ENCODE measurements at regions not wholly inside any gene's neighbourhood (a gene's known extent, or its start where the extent isn't known, plus 50 kb on each side); places are given as distances from the start of the nearest gene placed in this dataset.

GRCh38 chr5:136924490-136924889 is 559.1 kb upstream of the TRPC7 start:
- ATAC-seq (ENCODE audit: low read depth) (no peak), DNase-seq (ENCODE audit: low spot score in 2 of 2) (no peak)
- no peaks in the 10 kb centered on the region for H3K36me3 Mint-ChIP-seq
- no peaks in the 10 kb centered on the region for H3K27me3 Mint-ChIP-seq
- H3K9me3 Mint-ChIP-seq: peaks cover 9% of the 10 kb centered on the region
- H3K4me3 Mint-ChIP-seq: no peak overlapping the region
- no peaks in the 10 kb centered on the region for H3K4me1 Mint-ChIP-seq
- H3K27ac Mint-ChIP-seq: no peak overlapping the region

DNA sequence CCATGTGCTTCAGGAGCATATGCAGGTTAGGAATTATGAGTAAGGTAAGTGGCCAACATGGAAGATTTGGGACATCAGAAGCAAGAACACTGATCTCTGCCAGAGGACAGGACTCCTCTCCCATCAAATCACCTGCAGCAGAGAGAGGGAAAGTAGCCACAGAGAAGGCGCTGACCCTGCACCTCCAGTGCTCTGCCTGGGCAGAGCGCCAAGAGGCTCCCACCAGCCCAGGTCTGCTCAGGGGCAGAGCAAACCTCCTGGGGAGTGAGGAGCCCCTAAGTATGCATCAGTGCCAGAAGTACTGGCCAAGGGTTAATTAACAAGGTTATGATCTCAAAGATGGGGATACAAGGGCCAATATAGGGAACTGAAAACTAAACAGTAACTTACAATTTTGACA is 545.3 kb upstream of the TRPC7 start:
- Mint-ChIP-seq H3K36me3 (no peaks in the 10 kb centered on the region), H3K27me3 (peaks cover 2% of the 10 kb centered on the region), H3K9me3 (peaks cover 1% of the 10 kb centered on the region), H3K4me1 (no peaks in the 10 kb centered on the region), H3K4me3 (no peak overlapping the region), H3K27ac (no peak overlapping the region)
- no peak for ATAC-seq (ENCODE audit: low read depth)
- DNase-seq (ENCODE audit: low spot score in 2 of 2): no peak

- ATAC-seq (ENCODE audit: low read depth) (no peak), DNase-seq (ENCODE audit: low spot score in 2 of 2) (no peak)
- H3K36me3 Mint-ChIP-seq: no peaks in the 10 kb centered on the region
- H3K4me3 Mint-ChIP-seq: no peak overlapping the region
- peaks cover 2% of the 10 kb centered on the region for H3K27me3 Mint-ChIP-seq
- peaks cover 4% of the 10 kb centered on the region for H3K9me3 Mint-ChIP-seq
- H3K27ac Mint-ChIP-seq: no peak overlapping the region
- H3K4me1 Mint-ChIP-seq: no peaks in the 10 kb centered on the region
Observed at GRCh38 chr5:136909906-136910305, 544.6 kb upstream of the TRPC7 start.

DNA sequence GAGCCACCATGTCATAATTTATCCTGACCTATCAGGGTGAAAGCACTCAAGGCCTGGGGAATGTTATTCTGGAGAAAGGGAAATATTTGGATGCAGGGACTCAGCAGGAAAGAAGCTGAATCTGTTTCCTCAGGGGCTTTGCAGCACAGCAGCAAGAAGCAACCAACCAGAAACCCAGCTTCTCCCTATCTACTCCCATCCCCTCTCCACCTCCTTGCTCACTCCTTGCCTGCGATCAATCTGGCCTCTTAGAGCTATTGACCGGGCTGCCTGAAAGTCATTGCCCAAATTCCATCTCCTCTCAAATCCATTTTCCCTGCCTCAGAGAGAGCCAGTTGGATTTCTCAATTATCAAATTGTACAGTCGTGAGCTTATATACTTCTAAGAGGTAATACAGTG is 542.0 kb upstream of the TRPC7 start:
- Mint-ChIP-seq H3K27ac (no peak overlapping the region), H3K27me3 (peaks cover 2% of the 10 kb centered on the region), H3K4me1 (no peaks in the 10 kb centered on the region), H3K36me3 (no peaks in the 10 kb centered on the region), H3K4me3 (no peak overlapping the region), H3K9me3 (peaks cover 4% of the 10 kb centered on the region)
- ATAC-seq (ENCODE audit: low read depth) (no peak), DNase-seq (ENCODE audit: low spot score in 2 of 2) (no peak)

DNA sequence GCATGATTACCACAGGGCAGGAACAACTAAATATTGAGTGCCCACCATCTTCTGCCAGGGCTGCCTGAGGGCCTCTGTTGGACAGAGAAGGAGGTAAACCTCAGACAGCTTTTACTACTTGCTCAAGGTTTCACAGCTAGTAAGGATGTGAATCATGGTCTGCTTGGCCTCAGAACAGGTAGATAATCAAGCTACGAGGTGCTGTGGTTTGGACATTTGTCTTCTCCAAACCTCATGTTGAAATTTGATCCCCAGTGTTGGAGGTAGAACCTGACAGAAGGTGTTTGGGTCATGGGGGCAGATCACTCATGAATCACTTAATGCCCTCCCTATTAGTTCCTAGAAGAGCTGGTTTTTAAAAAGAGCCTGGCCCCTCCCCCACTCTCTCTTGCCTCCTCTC is 541.2 kb upstream of the TRPC7 start:
- Mint-ChIP-seq H3K4me1 (no peaks in the 10 kb centered on the region), H3K9me3 (peaks cover 6% of the 10 kb centered on the region), H3K4me3 (no peak overlapping the region), H3K36me3 (no peaks in the 10 kb centered on the region), H3K27ac (no peak overlapping the region), H3K27me3 (peaks cover 2% of the 10 kb centered on the region)
- ATAC-seq (ENCODE audit: low read depth): no peak
- DNase-seq (ENCODE audit: low spot score in 2 of 2): no peak

DNA sequence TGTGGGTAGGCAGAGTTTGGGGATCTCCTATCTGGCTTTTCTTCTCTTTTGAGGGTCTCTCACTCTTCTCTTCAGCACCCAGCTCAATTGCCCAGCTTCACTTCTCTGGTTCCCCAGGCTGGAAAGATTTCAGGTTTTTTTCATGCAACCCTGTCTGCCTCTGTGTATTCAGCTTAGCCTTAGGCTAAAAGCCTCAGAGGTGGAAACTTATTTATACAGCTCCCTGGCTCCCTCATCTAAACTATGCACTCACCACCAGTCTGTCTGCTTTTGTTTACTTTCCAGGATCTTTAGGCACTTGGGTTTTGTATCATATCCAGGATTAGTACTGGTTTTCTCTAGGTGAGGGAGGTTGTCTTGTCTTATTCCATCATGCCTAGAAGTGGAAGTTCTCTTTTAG is 540.2 kb upstream of the TRPC7 start:
- Mint-ChIP-seq H3K27ac (no peak overlapping the region), H3K9me3 (peaks cover 11% of the 10 kb centered on the region), H3K27me3 (peaks cover 2% of the 10 kb centered on the region), H3K4me1 (no peaks in the 10 kb centered on the region), H3K36me3 (no peaks in the 10 kb centered on the region), H3K4me3 (no peak overlapping the region)
- ATAC-seq (ENCODE audit: low read depth): no peak
- DNase-seq (ENCODE audit: low spot score in 2 of 2): no peak

DNA sequence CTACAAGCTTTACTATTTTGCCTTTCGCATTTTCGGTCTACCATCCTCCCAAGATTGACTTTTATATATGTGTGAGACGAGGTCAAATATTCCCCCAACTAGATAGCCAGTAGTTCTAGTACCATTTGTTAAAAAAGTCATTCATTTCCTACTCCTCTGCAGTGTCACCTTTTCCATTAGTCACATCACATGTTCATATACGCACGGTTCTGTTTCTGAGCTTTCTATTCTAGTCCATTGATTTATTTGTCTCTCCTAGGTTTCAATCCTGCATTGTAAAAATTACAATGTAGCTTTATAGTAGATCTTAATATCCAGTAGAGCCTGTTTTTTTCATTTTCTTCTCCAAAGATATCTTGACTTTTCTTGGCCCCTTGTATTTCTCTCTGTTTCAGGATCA is 528.7 kb upstream of the TRPC7 start:
- no peaks in the 10 kb centered on the region for H3K36me3 Mint-ChIP-seq
- H3K27me3 Mint-ChIP-seq: no peaks in the 10 kb centered on the region
- no peak for DNase-seq (ENCODE audit: low spot score in 2 of 2)
- H3K9me3 Mint-ChIP-seq: peaks cover 2% of the 10 kb centered on the region
- no peak overlapping the region for H3K27ac Mint-ChIP-seq
- no peak overlapping the region for H3K4me3 Mint-ChIP-seq
- H3K4me1 Mint-ChIP-seq: no peaks in the 10 kb centered on the region
- ATAC-seq (ENCODE audit: low read depth): no peak

GRCh38 chr5:136892000-136892399 is 526.7 kb upstream of the TRPC7 start:
- Mint-ChIP-seq H3K27me3 (no peaks in the 10 kb centered on the region), H3K27ac (no peak overlapping the region), H3K4me3 (no peak overlapping the region), H3K4me1 (no peaks in the 10 kb centered on the region), H3K36me3 (no peaks in the 10 kb centered on the region), H3K9me3 (no peaks in the 10 kb centered on the region)
- ATAC-seq (ENCODE audit: low read depth) (no peak), DNase-seq (ENCODE audit: low spot score in 2 of 2) (no peak)

DNA sequence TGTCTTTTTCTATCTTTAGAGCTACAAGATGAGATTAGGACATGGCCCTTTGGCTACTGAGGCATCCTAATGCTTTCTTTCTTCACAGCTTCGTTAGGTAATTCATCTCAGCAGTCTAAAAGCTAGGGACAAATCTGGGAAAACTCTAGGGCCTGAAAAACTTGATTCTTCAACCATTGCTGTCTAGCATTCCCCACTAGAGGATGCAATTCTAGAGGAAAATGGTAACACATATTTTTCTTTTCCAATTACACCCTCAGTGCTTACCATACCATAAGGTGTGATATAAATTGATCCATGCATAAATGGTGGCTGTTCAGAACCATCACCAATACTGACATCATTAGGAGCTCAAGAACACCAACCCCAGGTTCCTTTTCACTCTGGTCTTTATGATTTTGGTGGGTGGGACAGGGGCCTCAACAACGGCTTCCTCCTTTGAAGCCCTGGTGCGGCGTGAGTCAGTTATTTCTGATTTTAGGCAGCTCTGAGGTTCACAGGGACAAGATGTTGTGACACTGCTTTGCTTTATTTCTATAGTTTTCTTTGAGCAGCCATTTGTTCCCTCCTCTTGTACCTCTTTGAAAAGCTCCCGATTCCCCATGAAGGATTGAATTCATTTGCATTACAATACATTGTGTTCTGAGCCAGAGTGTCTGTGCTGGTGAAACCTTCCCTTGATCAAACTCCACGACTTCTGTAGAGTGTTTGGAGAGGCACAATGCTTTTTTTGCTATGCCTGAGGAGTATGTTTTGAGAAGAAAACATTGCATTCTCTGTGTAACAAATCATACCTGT is 526.0 kb upstream of the TRPC7 start:
- Mint-ChIP-seq H3K4me3 (no peak overlapping the region), H3K36me3 (no peaks in the 10 kb centered on the region), H3K4me1 (no peaks in the 10 kb centered on the region), H3K9me3 (no peaks in the 10 kb centered on the region), H3K27ac (no peak overlapping the region), H3K27me3 (no peaks in the 10 kb centered on the region)
- no peak for DNase-seq (ENCODE audit: low spot score in 2 of 2)
- no peak for ATAC-seq (ENCODE audit: low read depth)

DNA sequence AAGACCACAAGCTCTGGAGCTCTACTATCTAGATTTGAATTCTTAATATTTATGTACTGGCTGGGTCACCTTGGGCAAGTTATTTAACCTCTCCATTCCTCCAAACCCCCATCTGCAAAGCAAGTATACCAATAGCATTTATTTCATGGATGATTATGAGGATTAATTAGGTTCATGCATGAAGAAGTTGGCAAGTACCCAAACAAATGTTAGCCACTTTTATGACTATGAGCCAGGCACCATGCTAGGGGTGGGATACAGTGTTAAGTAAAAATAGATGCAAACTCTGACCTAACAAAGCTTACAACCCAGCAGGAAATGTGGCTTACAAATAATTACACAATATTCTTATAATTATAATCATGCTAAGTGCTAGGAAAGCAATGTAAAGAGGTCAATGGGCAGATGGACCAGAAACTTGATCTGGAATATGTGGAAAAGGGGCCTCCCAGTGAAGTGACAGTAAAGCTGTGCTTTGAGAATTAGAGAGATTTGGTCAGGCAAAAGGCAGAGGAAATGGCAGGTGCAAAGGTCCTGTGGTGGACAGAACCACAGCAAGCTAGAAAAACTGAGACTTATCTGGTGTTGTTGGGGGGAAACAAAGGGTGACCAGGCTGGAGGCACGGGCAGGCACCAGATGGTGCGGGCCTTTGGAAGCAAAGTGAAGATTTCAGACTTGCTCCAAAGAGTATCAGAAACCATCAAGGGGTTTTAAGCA is 525.2 kb upstream of the TRPC7 start:
- Mint-ChIP-seq H3K4me1 (no peaks in the 10 kb centered on the region), H3K4me3 (no peak overlapping the region), H3K27ac (no peak overlapping the region), H3K36me3 (no peaks in the 10 kb centered on the region), H3K27me3 (no peaks in the 10 kb centered on the region), H3K9me3 (no peaks in the 10 kb centered on the region)
- ATAC-seq (ENCODE audit: low read depth) (no peak), DNase-seq (ENCODE audit: low spot score in 2 of 2) (no peak)

DNA sequence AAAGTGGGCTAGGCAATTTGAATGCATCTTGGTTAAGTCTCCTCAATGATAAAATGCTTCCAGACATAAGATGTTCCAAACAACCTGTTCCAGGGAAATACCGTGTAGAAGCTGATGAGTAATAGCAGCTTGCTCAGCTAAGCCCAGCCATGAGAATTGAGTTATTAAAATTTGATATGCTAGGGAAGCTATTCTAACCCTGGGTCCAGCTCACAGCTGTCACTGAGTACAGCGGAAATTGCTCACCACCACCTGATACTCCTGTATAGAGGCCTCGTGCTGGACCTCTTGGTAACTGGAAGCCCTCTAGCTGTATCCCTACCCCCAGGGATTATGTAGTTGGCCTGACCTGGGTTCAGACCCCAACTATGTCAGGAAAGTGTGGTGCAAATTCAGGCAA is 521.3 kb upstream of the TRPC7 start:
- Mint-ChIP-seq H3K36me3 (no peaks in the 10 kb centered on the region), H3K4me1 (no peaks in the 10 kb centered on the region), H3K4me3 (no peak overlapping the region), H3K27me3 (no peaks in the 10 kb centered on the region), H3K27ac (no peak overlapping the region), H3K9me3 (peaks cover 6% of the 10 kb centered on the region)
- no peak for ATAC-seq (ENCODE audit: low read depth)
- no peak for DNase-seq (ENCODE audit: low spot score in 2 of 2)

DNA sequence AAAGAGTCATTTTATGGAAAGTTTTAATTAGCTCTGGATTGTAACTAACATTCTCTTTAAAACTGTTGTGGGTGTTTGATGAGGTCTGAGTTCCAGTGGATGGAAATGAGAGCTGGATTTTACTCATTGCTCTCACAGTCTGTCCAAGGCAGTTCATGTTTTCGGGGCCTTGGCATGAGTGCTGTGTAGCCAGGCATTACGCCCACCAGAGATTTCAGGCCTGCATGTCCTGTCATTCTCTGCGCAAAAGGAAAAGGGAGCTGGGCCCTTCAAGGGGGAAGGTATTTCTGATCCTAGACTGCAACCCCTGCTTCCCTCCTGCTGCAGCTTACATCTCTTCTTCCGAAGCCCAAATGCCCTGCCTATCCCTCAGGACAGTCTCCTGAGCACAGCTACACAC is 499.6 kb upstream of the TRPC7 start:
- no peaks in the 10 kb centered on the region for H3K36me3 Mint-ChIP-seq

GRCh38 chr5:136856648-136857047 is 491.3 kb upstream of the TRPC7 start:
- ATAC-seq (ENCODE audit: low read depth) (no peak), DNase-seq (ENCODE audit: low spot score in 2 of 2) (no peak)
- Mint-ChIP-seq H3K9me3 (peaks cover 1% of the 10 kb centered on the region), H3K4me3 (no peak overlapping the region), H3K27me3 (no peaks in the 10 kb centered on the region), H3K4me1 (no peaks in the 10 kb centered on the region), H3K27ac (no peak overlapping the region), H3K36me3 (no peaks in the 10 kb centered on the region)

More for the DNA sequence above, 499.6 kb upstream of the TRPC7 start:
- Mint-ChIP-seq H3K27me3 (no peaks in the 10 kb centered on the region), H3K27ac (no peak overlapping the region), H3K4me1 (no peaks in the 10 kb centered on the region), H3K9me3 (no peaks in the 10 kb centered on the region), H3K4me3 (no peak overlapping the region)
- DNase-seq (ENCODE audit: low spot score in 2 of 2) (no peak), ATAC-seq (ENCODE audit: low read depth) (no peak)

DNA sequence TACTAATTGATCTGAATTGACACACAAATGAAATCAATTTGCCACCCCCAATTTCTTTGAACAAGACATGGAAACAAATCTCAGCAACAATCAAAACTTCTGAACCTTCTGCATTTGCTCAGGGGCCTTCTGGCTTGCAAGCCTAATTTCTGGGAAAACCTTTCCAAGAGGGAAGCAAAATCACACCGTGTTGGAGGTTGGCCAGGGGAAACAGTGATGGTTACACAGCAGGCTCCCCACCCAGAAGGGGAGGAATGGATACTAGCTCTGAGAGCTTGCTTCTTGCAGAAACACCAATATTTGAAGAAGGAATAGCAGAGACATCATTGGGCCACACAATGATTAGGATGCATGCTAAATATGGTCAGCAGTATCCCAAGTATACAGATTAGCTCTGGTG is 488.6 kb upstream of the TRPC7 start:
- Mint-ChIP-seq H3K4me3 (no peak overlapping the region), H3K36me3 (no peaks in the 10 kb centered on the region), H3K27me3 (no peaks in the 10 kb centered on the region), H3K4me1 (no peaks in the 10 kb centered on the region), H3K27ac (no peak overlapping the region), H3K9me3 (peaks cover 15% of the 10 kb centered on the region)
- ATAC-seq (ENCODE audit: low read depth) (no peak), DNase-seq (ENCODE audit: low spot score in 2 of 2) (no peak)

GRCh38 chr5:136840601-136841000 is 475.3 kb upstream of the TRPC7 start:
- ATAC-seq (ENCODE audit: low read depth) (no peak), DNase-seq (ENCODE audit: low spot score in 2 of 2) (no peak)
- no peaks in the 10 kb centered on the region for H3K36me3 Mint-ChIP-seq
- H3K9me3 Mint-ChIP-seq: no peaks in the 10 kb centered on the region
- H3K4me1 Mint-ChIP-seq: no peaks in the 10 kb centered on the region
- H3K27me3 Mint-ChIP-seq: no peaks in the 10 kb centered on the region
- no peak overlapping the region for H3K27ac Mint-ChIP-seq
- H3K4me3 Mint-ChIP-seq: no peak overlapping the region

Measured in memory B cell (primary cell).